ENCODE measurements at regions not wholly inside any gene's neighbourhood (a gene's known extent, or its start where the extent isn't known, plus 50 kb on each side); places are given as distances from the start of the nearest gene placed in this dataset.

- TF ChIP-seq CTCF (conservative IDR thresholded peaks at IDR 0.05; ENCODE audit: low read length) (no peak), EZH2phosphoT487 (IDR thresholded peaks at IDR 0.05; ENCODE audit: borderline replicate concordance) (no peak)
These were observed 1920.6 kb downstream of the ARAP2 start for GRCh38 chr4:34323549-34324320.

All from Loucy (cell line).